GM19240 (cell line): ENCODE measurements at regions not wholly inside any gene's neighbourhood (a gene's known extent, or its start where the extent isn't known, plus 50 kb on each side); places are given as distances from the start of the nearest gene placed in this dataset.

Source experiments
- DNase-seq: peaks from one replicate; pipeline ENCODE4 v3.0.0; 2011; ENCODE audit warnings: low spot score; ENCODE audit not compliant: insufficient read length

DNA sequence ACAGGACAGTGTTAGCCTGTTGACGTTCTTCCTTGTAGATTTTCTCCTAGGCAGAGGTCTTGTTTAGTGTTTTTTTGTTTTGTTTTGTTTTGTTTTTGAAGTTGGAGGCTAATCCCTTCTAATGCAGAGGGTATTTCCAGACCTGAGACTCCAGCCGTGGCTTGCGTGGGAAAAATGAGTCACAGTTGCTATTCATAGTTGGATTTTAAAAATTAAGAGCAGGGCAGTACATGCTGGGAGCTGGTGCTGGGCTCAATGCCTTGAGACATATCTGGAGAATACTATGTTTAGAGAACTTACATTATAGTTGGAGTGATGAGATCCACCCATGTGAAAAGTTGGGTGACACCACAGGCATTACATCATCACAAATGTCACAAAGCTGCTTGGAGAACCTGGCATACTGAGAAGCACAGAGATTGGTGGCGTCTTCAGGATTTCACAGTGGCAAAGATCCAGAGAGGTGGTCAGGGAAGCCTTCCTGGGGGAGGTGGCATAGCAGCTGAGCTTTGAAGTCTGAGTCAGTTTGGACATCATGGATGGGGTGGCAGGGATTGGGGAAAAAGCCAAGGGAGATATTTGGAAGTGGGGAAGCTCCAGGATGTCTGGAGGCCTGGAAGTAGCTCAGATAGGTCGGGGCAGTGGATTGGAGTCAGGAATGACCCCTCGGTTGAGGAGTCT lies 249.4 kb downstream of the LOXHD1 start:
- no peak for DNase-seq

- DNase-seq: no peak
These were observed 248.6 kb downstream of the LOXHD1 start for GRCh38 chr18:46408334-46408987.

- DNase-seq: no peak
These were observed 245.7 kb downstream of the LOXHD1 start for GRCh38 chr18:46411191-46411828.

GRCh38 chr18:46411867-46412690 lies 244.9 kb downstream of the LOXHD1 start:
- no peak for DNase-seq

- no peak for DNase-seq
These were observed 244.1 kb downstream of the LOXHD1 start for GRCh38 chr18:46412916-46413315.

DNA sequence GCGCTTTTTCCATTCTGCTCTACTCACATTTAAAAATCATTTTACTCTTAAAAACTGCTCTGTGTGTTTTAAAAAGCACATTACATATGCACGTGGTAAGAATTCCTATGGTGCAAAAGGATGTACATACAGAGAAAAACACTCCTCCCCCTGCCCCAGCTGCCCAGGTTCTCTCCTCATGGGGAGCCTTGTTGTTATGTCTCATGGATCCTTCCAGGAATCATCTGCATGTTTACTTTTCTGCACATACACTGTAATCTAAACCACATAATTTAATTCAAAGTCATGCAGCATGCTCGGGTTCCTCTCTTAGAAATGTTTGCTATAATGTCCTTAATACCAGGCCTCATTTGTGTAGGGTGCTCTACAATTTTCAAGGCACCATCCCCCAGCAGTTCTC lies 243.3 kb downstream of the LOXHD1 start:
- DNase-seq: no peak

GRCh38 chr18:46414863-46415262 lies 242.2 kb downstream of the LOXHD1 start:
- DNase-seq: no peak

DNA sequence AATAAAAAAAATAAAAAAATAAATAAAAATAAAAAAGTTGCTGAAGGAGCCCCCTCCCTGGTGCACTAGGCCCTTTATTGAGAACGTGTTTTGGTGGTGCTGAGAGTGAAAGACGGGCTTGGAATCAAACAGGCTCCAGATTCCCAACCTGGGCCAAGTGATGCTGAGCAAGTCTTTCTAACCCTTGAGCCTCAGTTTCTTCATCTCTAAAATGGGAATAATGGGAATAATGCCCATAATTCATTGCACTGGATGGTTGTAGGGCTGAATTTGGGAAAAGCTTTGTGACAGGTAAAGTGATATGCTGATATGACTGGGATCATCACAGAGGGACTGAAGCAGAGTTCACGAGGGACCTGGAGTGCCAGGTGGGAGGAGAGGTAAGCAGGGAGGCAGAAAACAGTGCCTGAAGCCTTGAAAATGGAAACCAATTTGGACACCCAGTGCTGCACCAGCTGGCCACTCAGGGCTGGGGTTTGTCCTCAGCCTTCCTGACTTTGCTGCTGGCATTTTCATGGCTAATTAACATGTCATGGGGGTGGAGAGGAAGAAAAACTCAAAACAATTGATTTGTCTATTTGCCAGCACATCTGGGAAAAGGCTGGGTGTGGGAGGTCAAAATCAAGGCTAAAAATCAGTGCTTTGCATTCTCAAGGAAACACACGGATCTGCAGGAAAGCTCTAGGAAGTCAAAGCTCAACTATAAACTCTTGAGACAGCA lies 241.3 kb downstream of the LOXHD1 start:
- DNase-seq: no peak

GRCh38 chr18:46416706-46417638 lies 240.0 kb downstream of the LOXHD1 start:
- no peak for DNase-seq

- DNase-seq: no peak
These were observed 238.3 kb downstream of the LOXHD1 start for GRCh38 chr18:46418663-46419260.

DNA sequence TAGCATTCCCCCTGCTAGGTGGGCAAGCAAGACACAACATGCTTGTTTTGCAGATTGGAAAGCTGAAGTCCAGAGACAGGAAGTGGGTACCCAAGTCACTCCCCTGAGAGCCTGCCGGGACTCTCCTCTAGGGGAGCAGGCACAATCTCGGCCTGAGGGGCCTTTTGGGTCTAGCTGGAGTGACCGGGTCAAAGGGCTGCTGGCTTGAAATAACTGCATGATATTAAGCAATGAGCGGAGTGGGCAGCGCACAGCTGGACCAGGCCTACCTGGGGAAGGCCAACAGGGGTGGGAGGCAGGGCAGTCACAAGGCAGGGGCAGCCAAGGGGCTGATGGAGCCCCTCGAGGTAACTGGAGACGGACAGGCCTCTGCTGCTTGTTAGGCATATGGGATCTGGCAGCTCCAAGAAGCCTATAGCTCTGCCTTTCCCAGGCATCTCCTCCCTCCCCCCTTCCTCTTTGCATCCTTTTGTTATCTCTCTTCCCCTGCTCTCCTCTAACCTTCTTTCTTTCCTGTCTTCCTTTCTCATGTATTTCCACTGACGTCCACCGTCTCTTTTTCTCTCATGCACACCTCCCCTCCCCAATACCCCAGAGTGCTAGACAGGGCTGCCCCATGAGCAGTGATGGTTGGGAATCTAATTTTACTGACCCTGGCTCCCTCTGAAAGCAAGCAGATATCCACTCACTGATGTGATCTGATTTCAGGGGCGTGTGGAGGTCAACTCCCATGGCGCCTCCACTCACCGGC lies 237.5 kb downstream of the LOXHD1 start:
- DNase-seq: no peak

GRCh38 chr18:46421973-46422551 lies 235.0 kb downstream of the LOXHD1 start:
- no peak for DNase-seq

- no peak for DNase-seq
These were observed 234.4 kb downstream of the LOXHD1 start for GRCh38 chr18:46422552-46423055.

- DNase-seq: no peak
These were observed 233.7 kb downstream of the LOXHD1 start for GRCh38 chr18:46423226-46423805.

GRCh38 chr18:46424898-46425297 lies 232.1 kb downstream of the LOXHD1 start:
- no peak for DNase-seq

DNA sequence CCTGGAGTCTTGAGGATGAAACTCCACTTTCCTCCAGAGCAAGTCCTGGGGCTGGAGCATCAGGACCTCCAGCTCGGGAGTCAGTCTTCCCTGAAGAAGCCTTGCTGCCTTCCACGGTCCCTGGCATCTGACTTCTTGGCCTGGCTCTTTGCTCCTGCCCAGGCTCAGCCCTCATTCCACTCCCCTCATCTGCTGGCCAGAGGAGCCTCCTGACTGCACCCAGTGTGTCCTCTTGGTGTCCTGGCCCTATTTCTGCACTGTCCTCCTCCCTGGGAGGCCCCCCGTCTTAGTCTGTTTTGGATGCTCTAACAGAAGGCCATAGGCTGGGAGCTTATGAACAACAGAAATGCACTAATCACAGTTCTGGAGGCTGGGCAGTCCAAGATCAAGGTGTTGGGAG lies 231.5 kb downstream of the LOXHD1 start:
- DNase-seq: no peak

DNA sequence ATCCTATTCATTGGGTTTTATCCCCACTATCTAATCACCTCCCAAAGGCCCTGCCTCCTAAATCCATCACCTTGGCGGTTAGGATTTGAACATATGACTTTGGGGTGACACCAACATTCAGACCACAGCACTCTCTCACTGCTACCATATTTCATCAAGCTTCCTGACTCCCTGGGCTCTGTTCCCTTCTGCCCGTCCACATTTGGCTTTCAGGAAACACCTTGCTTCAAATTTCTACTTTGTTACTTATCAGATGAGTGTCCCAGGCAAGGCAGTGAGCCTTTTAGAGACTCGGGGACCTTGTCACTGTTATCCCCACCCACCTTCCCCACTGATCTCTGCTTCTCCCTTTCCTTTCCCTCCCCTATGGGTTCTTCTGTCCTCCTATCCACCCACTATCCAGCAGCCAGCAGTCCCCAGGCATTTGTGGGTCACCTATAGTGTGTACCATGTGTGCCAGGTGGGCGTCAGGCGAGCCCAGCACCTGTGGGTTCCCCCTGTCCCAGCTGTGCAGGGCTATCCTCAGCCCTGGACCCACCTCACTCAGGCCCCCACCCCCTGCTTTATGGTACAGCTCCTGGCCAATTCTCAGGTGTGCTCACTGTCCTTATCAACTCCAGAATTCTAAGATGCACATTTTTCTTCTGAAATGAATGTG lies 230.9 kb downstream of the LOXHD1 start:
- no peak for DNase-seq

GRCh38 chr18:46426679-46427047 lies 230.4 kb downstream of the LOXHD1 start:
- no peak for DNase-seq
